K562 (cell line): ENCODE measurements at regions not wholly inside any gene's neighbourhood (a gene's known extent, or its start where the extent isn't known, plus 50 kb on each side); places are given as distances from the start of the nearest gene placed in this dataset.
A peak's percentile ranks its signal among the peaks of the same experiment; 100 is the strongest.

Experiments
- ATAC-seq: fragments of 200-7000 bp; cut with Tn5 transposase; 3 replicates; pipeline ENCODE4 v1.9.1; 2020; ENCODE audit warnings: moderate library complexity
- BruUV-seq: library from RNA; stranded (reverse); fragments of 400-500 nt; replicated peaks from 2 replicates; lab custom pipeline; 2021; lab: Mats Ljungman, UMichigan
- CTCF ChIA-PET: fragments of 300-600 bp; formaldehyde crosslinking; extraction: SDS; loops from one replicate; lab custom pipeline; 2021; ENCODE audit warnings: low intra/inter-chr PET ratio; lab: Yijun Ruan, JAX
- POLR2A ChIA-PET: fragments of 300-600, 350-650 bp; sonication (Branson Sonifier 250); formaldehyde crosslinking; extraction: SDS; loops from one replicate; lab custom pipeline; 2021; ENCODE audit warnings: antibody characterized with exemption, inconsistent platforms; lab: Yijun Ruan, JAX
- DNase-seq, 4 experiments: peaks; one replicate each; pipeline versions ENCODE4 v3.0.0 to v3.0.0-alpha.2; 2011 to 2018; ENCODE audit warnings: low spot score in 3 of 4, mixed read lengths in 3 of 4; ENCODE audit errors: extremely low read depth in 1 of 4
- FAIRE-seq: peaks from 2 replicates; lab custom pipeline; 2011; peaks lifted over from hg19 to GRCh38; lab: Jason Lieb, UNC
- H2AFZ ChIP-seq: 2 replicates; pipeline ENCODE4 v1.6.0; 2011; ENCODE audit warnings: low read depth, low read length, control low read depth, inconsistent platforms
- H3K27ac ChIP-seq: fragments of 200-600 bp; 3 replicates; pipeline ENCODE4 v1.8.0; 2011; ENCODE audit warnings: low read depth, mild to moderate bottlenecking, control low read depth, inconsistent platforms, low read length, moderate library complexity, mixed read lengths; ENCODE audit errors: extremely low read depth
- H3K27me3 ChIP-seq, 2 experiments: fragments of 300-600 bp in 1 of 2; 2 replicates in 1 of 2; 3 replicates in 1 of 2; pipeline versions ENCODE4 v1.6.0 to v1.8.0; 2011; ENCODE audit warnings: inconsistent platforms in 2 of 2, low read length in 2 of 2, mild to moderate bottlenecking in 1 of 2, mixed read lengths in 1 of 2, moderate library complexity in 1 of 2; ENCODE audit not compliant: control insufficient read depth in 2 of 2, insufficient read depth in 2 of 2
- H3K36me3 ChIP-seq: fragments of 300-600 bp; 3 replicates; pipeline ENCODE4 v1.8.0; 2011; ENCODE audit warnings: mild to moderate bottlenecking, low read length, inconsistent platforms; ENCODE audit not compliant: control insufficient read depth, insufficient read depth
- H3K4me1 ChIP-seq, 2 experiments: fragments of 200-600 bp in 1 of 2; replicated peaks in 1 of 2; 2 replicates in 1 of 2; 3 replicates in 1 of 2; pipeline versions ENCODE4 v1.5.1 to v1.8.0; 2011; ENCODE audit warnings: inconsistent platforms in 2 of 2, low read length in 2 of 2, mild to moderate bottlenecking in 1 of 2, mixed read lengths in 1 of 2, moderate library complexity in 1 of 2; ENCODE audit not compliant: control insufficient read depth in 2 of 2, insufficient read depth in 2 of 2
- H3K4me2 ChIP-seq: 2 replicates; pipeline ENCODE4 v1.6.1; 2011; ENCODE audit warnings: low read length, control low read depth, inconsistent platforms, mixed read lengths; ENCODE audit not compliant: insufficient read depth
- H3K4me3 ChIP-seq: fragments of 200-600 bp; sonication (generic), shearing (Covaris generic); 2 replicates; pipeline ENCODE4 v1.5.1; 2016; ENCODE audit warnings: control low read depth, inconsistent platforms
- H3K79me2 ChIP-seq: fragments of 200-600 bp; 3 replicates; pipeline ENCODE4 v1.8.0; 2011; ENCODE audit warnings: low read length, inconsistent platforms; ENCODE audit not compliant: control insufficient read depth, insufficient read depth
- H3K9ac ChIP-seq, 2 experiments: 2 replicates each; pipeline versions ENCODE4 v1.6.0 to v1.6.1; 2011; ENCODE audit warnings: low read depth in 2 of 2, low read length in 2 of 2, control low read depth in 1 of 2, inconsistent platforms in 1 of 2, mild to moderate bottlenecking in 1 of 2, mixed read lengths in 1 of 2; ENCODE audit not compliant: insufficient read depth in 1 of 2
- H3K9me1 ChIP-seq: one replicate; pipeline ENCODE4 v1.6.0; 2011; ENCODE audit warnings: inconsistent platforms, mild to moderate bottlenecking, low read length, moderate library complexity; ENCODE audit not compliant: control insufficient read depth, insufficient read depth
- H3K9me3 ChIP-seq: replicated peaks from 2 replicates; pipeline ENCODE4 v1.5.1; 2011; ENCODE audit warnings: low read depth, low read length, inconsistent platforms; ENCODE audit not compliant: control insufficient read depth, insufficient read depth
- H4K20me1 ChIP-seq: replicated peaks from 2 replicates; pipeline ENCODE4 v1.6.1; 2011; ENCODE audit warnings: low read length, inconsistent platforms, mixed read lengths; ENCODE audit not compliant: control insufficient read depth, insufficient read depth
- ADNP ChIP-seq: fragments of 200-800 bp; sonication (Bioruptor generic); IDR thresholded peaks from 2 replicates; pipeline ENCODE4 v1.6.1; 2016; ENCODE audit warnings: missing genetic modification characterization, missing compliant biosample characterization
- CHD1 ChIP-seq: fragments of 200-600 bp; sonication (generic); IDR thresholded peaks from one replicate; pipeline ENCODE4 v1.6.1; 2012; ENCODE audit warnings: mild to moderate bottlenecking, moderate library complexity, low read length, inconsistent platforms
- CREBBP ChIP-seq: IDR thresholded peaks from one replicate; pipeline ENCODE4 v1.6.1; 2012; ENCODE audit warnings: low read depth, mild to moderate bottlenecking, control low read depth, inconsistent platforms, low read length
- HDAC2 ChIP-seq: fragments of 450-650 bp; IDR thresholded peaks from 2 replicates; pipeline ENCODE4 v1.6.1; 2016; ENCODE audit warnings: mild to moderate bottlenecking
- HMGN3 ChIP-seq: IDR thresholded peaks from 2 replicates; pipeline ENCODE4 v1.6.1; 2011; ENCODE audit warnings: borderline replicate concordance, low read depth, mild to moderate bottlenecking, mixed read lengths, low read length; ENCODE audit not compliant: insufficient read length; ENCODE audit errors: extremely low read depth
- JUND ChIP-seq, 2 experiments: IDR thresholded peaks; 2 replicates in 1 of 2; 3 replicates in 1 of 2; pipeline ENCODE4 v1.6.1; 2011; ENCODE audit warnings: borderline replicate concordance in 2 of 2, low read depth in 2 of 2, low read length in 2 of 2, improper control_type of control experiment in 1 of 2, missing biosample characterization in 1 of 2, missing genetic modification characterization in 1 of 2, missing genetic modification reagents in 1 of 2
- KLF6 ChIP-seq: fragments of 250-450 bp; sonication (Bioruptor Pico); IDR thresholded peaks from 2 replicates; pipeline ENCODE4 v1.4.0; 2020; ENCODE audit warnings: mild to moderate bottlenecking, moderate library complexity, borderline replicate concordance
- NR1H2 ChIP-seq: sonication (generic); formaldehyde crosslinking; IDR thresholded peaks from 2 replicates; pipeline ENCODE4 v1.4.0; 2020; ENCODE audit warnings: mild to moderate bottlenecking, missing genetic modification reagents
- PCBP1 ChIP-seq: fragments of 200-400 bp; formaldehyde crosslinking; IDR thresholded peaks from 2 replicates; pipeline ENCODE4 v1.6.1; 2018; ENCODE audit warnings: mild to moderate bottlenecking, low read depth, low read length; ENCODE audit not compliant: poor library complexity, severe bottlenecking
- SFPQ ChIP-seq: fragments of 200-400 bp; formaldehyde crosslinking; IDR thresholded peaks from 2 replicates; pipeline ENCODE4 v1.6.1; 2017; ENCODE audit warnings: mild to moderate bottlenecking, low read depth, low read length, moderate library complexity
- TAL1 ChIP-seq: fragments of 450-650 bp; IDR thresholded peaks from 2 replicates; pipeline ENCODE4 v1.6.1; 2016; ENCODE audit warnings: mild to moderate bottlenecking
- TRIM28 ChIP-seq: fragments of 450-650 bp; IDR thresholded peaks from 2 replicates; pipeline ENCODE4 v1.6.1; 2017
- ZNF444 ChIP-seq: fragments of 250-450 bp; sonication (Bioruptor Pico); IDR thresholded peaks from 2 replicates; pipeline ENCODE4 v1.4.0; 2020; ENCODE audit warnings: mild to moderate bottlenecking, moderate library complexity
- ZNF583 ChIP-seq: fragments of 250-450 bp; sonication (Bioruptor Pico); IDR thresholded peaks from 2 replicates; pipeline ENCODE4 v1.4.0; 2020
- ZNF77 ChIP-seq: fragments of 250-450 bp; sonication (Bioruptor Pico); IDR thresholded peaks from 2 replicates; pipeline ENCODE4 v1.5.0; 2020
- WGBS: fragments of 100-300 bp; shearing (Covaris generic); methylation state at CpG from one replicate; pipeline ENCODE4 v1.1.6; 2016; ENCODE audit warnings: low coverage, mixed read lengths; ENCODE audit not compliant: insufficient coverage; ENCODE audit errors: missing lambda C conversion rate; 5-methylcytosine and 5-hydroxymethylcytosine counted together
- in situ Hi-C: fragments of 300-500 bp; cut with MboI; formaldehyde crosslinking; loops from 4 replicates; pipeline ENCODE4 v1.15.0; 2018; ENCODE audit warnings: inconsistent platforms, mixed read lengths
- intact Hi-C: fragments of 100-400 bp; cut with micrococcal nuclease; formaldehyde crosslinking; loops from 2 replicates; pipeline ENCODE4 v1.14.2; 2022

DNA sequence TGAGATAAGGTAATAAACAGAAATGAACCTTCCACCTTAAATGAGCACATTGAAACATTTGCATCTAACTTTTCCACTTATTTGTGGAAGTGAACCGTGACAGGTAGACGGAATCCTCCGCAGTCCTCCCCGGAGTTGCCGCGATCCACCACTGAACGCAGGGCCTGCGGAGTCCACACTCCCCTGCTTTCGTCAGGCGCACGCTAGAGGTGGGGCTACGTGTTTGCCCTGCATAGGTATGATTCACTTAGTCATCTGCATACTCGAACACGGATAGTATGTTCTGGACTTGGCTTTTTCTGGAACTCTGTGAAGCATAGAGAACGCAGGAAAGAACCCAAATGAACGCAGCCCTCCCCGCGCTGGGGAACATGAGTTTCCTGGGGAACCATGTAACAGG, 272.8 kb upstream of the IRX4 start:
- BruUV-seq = no TSS peak
- TF ChIP-seq TRIM28 (no peak), HDAC2 (no peak), SFPQ (no peak)
- in situ Hi-C loops (no loop called here), intact Hi-C loops (no loop called here)
- Histone ChIP-seq H3K79me2 (no peaks in the 10 kb centered on the region), H3K36me3 (no peaks in the 10 kb centered on the region), H3K4me1 (no peaks in the 10 kb centered on the region), H3K9ac (no peak overlapping the region), H3K27ac (no peak overlapping the region), H3K9me3 (no peaks in the 10 kb centered on the region), H3K27me3 (peaks cover 14 to 45% of the 10 kb centered on the region in 2 experiments; a peak in 3 of 5 replicates), H4K20me1 (no peaks in the 10 kb centered on the region), H2AFZ (no peak overlapping the region), H3K4me3 (no peak overlapping the region), H3K9me1 (no peaks in the 10 kb centered on the region), H3K4me2 (no peak overlapping the region)
- ATAC-seq (peak; percentile 71), DNase-seq (no peak), FAIRE-seq (no peak)
- ChIA-PET CTCF (no interaction called here), POLR2A (interaction anchor here (0.6 kb wide), 1 partner anchor 1497 kb away, joined by 3 read pairs; no protein-coding TSS in a partner anchor)
- 2% methylated on average over 18 of the region's 18 CpGs for WGBS

DNA sequence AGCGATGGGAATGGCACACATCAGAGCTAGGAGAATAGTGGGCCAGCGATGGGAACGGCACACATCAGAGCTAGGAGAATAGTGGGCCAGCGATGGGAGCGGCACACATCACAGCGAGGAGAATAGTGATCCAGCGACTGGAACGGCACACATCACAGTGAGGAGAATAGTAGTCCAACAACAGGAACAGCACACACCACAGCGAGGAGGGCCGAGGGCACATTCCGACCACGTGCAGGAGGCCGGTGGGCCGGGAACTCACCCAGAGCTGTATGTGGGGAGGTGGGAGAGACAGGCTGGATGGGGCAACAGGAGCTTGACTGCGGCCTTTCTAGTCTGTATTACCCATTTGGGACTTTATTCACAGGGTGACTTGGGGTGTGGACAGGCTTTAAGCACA, 271.1 kb upstream of the IRX4 start:
- DNase-seq = no peak
- WGBS = 1% methylated on average over 15 of the region's 15 CpGs
- Histone ChIP-seq H2AFZ (no peak overlapping the region), H3K79me2 (no peaks in the 10 kb centered on the region), H3K9me1 (no peaks in the 10 kb centered on the region), H4K20me1 (no peaks in the 10 kb centered on the region; the same call in 1 of the 2 replicates), H3K9ac (no peak overlapping the region), H3K4me2 (no peak overlapping the region), H3K4me3 (no peak overlapping the region), H3K4me1 (no peaks in the 10 kb centered on the region), H3K9me3 (no peaks in the 10 kb centered on the region), H3K27me3 (peaks cover 14 to 49% of the 10 kb centered on the region in 2 experiments; a peak in 3 of 5 replicates), H3K36me3 (no peaks in the 10 kb centered on the region), H3K27ac (no peak overlapping the region)
- no peak for ATAC-seq
- intact Hi-C loops = no loop called here
- FAIRE-seq = no peak
- POLR2A ChIA-PET = interaction anchor here (0.8 to 1.0 kb wide), 2 partner anchors 8 to 267 kb away, joined by 3 read pairs; no protein-coding TSS in a partner anchor
- TF ChIP-seq ZNF444 = no peak
- no peak for TF ChIP-seq TAL1
- TF ChIP-seq ZNF583 (CRISPR knock-in tag) = no peak
- TF ChIP-seq PCBP1 = no peak
- TF ChIP-seq ADNP (tag) = no peak
- no peak for TF ChIP-seq KLF6 (CRISPR knock-in tag)
- TF ChIP-seq CREBBP = no peak
- no peak for TF ChIP-seq JUND (IDR thresholded peaks at IDR 0.05; ENCODE audit: borderline replicate concordance, low read depth, low read length)
- no peak for TF ChIP-seq JUND (tag; IDR thresholded peaks at IDR 0.05; ENCODE audit: borderline replicate concordance, low read depth, low read length)
- TF ChIP-seq CHD1 = no peak
- TF ChIP-seq HMGN3 = no peak
- TF ChIP-seq NR1H2 = no peak
- TF ChIP-seq ZNF77 = no peak
- TF ChIP-seq, all 486 proteins: peak for 0
- no TSS peak for BruUV-seq
- in situ Hi-C loops = no loop called here
- CTCF ChIA-PET = no interaction called here
